Muscle of arm (tissue), 1 donor: ENCODE measurements at regions not wholly inside any gene's neighbourhood (a gene's known extent, or its start where the extent isn't known, plus 50 kb on each side); places are given as distances from the start of the nearest gene placed in this dataset.
"Not testable (repeated sequence)": the region's sequence is repeated elsewhere in the genome, so short reads cannot be mapped to it uniquely, and the experiment has no call there.

Experiments
- DNase-seq: peaks from one replicate; pipeline ENCODE4 v3.0.0-alpha.2; 2013

DNA sequence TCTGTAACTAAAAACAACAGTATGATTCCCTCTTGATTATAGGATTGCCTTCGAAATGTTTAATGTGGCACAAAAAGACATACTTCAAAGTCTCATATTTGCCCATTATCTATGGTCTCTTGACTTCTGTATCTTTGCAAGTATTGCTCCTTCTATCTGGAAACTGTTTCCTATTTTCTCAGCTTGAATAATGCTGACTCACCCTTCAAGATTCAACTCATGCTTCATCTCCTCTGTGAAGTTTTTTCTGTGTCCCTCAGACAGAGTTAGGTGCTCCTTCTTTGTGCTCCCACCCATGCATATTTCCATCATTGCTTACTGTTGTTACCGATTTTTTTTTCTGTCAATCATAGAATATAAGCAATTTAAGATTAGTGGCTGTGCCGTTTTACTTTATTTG lies 192.8 kb upstream of the ROBO1 start:
- no peak for DNase-seq

DNA sequence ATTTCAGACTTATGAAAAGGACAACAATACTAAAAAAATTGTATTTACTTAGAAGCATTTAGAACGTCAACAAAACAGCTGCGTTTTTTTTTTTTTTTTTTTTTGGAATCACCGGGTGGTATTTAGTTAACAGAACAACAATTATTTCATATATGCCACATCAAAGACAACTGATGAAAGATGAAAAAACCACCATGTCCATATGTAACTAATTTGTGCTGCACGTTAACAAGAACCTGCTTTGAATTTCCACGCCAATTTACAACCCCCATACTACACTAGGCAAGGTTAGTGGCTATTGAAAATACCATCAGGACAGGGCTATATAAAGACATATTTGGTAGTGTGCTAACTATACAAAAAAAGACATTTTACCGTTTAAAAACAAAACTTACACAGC lies 189.3 kb upstream of the ROBO1 start:
- DNase-seq = no peak

DNA sequence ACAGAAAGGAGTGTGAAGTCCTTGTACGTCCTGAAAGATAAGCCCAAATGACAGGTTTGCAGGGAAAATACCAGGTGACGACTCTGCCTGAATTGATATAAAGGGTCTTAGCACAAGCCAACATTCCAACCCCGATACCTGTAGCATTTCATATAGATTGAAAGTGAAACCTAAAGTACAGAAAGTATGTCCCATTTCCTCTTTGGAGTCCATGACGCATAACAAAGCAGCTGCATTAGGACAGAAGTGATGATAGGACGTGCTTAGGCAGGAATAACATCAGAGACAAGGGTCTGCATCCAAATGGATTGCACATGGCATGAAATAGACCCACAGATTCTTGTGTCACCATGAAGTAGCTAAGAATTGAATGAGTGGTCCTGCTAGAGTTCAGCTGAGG lies 187.0 kb upstream of the ROBO1 start:
- DNase-seq = no peak

DNA sequence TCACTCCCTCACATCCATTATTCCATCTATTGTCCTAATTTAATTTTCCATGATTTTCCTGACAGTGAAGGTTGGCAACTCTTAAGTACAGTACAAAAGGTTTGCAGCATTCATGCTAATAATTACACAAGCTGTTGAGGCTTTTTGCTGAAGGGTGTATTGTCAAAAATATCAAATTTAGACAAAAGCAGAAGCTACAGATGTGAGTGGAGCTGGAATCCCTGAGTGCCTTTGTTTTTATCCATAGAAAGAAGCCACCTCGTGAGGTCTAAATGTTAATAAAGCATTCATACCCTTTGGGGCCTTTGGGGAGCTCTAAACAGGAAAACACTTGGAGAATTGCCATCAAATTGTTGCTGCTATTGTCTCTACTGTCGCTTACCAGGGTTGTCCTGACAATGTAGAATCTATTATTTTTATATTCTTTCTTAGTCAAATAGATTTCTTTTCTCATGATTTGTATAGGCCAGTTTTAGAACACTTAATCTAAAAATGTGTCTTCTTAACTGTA lies 185.8 kb upstream of the ROBO1 start:
- DNase-seq = no peak

DNA sequence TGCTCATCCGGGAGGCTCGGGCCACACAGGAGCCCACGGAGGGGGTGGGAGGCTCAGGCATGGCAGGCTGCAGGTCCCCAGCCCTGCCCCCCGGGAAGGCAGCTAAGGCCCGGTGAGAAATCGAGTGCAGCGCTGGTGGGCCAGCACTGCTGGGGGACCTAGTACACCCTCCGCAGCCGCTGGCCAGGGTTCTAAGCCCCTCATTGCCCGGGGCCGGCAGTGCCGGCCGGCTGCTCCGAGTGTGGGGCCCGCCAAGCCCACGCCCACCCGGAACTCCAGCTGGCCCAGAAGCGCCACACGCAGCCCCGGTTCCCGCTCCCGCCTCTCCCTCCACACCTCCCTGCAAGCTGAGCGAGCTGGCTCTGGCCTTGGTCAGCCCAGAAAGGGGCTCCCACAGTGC lies 183.6 kb upstream of the ROBO1 start:
- not testable (repeated sequence) for DNase-seq

DNA sequence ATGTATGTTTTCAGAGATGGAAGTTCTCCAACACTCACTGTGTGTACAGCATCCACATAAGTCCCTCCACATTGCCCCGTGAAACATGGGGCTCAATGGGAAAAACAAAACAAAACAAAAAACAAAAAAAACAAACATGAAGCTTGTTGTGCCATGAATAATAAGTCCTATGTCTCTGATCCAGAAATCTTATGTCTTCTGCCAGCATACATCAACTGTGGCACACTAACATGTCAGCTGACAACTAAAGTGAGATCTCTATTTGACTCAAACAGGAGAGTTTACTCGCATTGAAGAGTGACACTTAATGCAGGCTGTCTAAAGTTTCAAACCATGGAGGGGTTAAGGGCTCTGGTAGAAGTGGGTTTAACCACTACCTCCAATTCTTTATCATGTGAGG lies 180.2 kb upstream of the ROBO1 start:
- no peak for DNase-seq

- DNase-seq = no peak
Observed at GRCh38 chr3:79947469-79947868, 179.7 kb upstream of the ROBO1 start.

- DNase-seq = no peak
Observed at GRCh38 chr3:79937567-79937966, 169.8 kb upstream of the ROBO1 start.

DNA sequence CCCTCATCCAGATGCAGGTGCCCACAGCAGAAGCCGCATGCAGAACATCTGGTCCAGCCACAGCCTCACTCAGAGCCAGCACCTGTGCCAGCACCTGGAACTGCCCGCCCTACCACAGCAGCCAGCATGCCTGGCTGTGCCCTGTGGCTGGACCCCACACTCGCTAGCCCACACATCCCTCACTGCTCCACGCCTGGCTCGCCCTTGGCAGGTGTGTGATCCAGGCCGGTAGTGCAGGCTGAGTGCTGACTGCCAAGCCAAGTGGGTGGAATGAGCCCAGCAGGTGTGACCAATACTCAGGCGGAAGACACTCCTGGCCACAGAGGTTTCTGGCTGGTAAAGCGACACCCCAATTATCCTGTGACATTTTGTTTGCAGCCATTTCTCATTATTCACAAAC lies 162.4 kb upstream of the ROBO1 start:
- no peak for DNase-seq

DNA sequence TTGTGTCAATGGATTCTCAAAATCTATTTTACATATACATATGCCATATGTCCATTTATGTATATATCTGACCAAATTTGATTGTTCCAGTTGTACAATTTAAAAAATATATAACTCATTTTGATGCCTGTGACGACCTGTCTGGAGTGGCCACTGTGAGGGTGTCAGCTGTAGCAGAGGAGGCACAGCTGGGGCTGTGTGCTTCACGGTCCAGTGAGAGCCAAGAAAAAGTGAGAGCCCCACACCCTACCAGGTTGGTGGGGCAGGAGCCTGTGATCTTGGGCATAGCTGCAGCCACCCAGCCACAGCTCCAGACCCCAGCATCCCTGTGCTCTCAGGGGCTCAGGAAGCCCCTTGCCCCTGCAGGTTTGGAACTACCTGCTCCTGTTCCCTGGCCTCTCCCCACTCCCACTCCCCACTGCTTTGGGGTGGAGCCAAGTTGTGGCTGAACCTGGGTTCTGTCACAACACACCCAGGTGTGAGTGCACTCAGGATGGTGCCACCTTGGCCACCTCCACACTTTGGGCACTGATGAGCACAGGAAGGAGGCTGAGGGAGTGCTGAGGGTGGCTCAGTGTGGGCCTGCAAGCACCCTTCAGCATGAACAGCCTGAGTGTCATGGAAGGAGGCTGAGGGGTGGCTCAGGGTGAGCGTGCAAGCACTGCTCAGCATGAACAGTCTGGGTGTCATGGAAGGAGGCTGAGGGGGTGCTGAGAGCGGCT lies 161.1 kb upstream of the ROBO1 start:
- no peak for DNase-seq

GRCh38 chr3:79926522-79926921 lies 158.7 kb upstream of the ROBO1 start:
- DNase-seq = no peak

DNA sequence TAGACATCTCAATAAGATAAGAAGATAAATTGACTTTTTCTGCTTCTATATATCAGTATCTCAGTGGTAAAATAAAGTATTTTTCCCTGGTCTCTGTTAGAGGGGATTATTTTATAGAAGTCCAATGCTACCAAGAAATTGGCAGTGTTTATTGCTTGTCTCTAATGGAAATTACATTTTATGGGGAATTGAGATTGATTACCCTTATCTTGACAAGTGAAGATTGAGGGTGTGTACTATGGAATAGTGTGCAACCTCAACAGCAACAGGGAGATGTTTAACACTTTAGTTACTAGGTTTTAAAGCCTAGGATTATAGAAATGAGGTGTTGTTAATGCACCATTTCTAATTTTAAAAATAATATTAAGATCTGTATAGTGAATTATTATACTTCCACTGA lies 154.8 kb upstream of the ROBO1 start:
- no peak for DNase-seq

DNA sequence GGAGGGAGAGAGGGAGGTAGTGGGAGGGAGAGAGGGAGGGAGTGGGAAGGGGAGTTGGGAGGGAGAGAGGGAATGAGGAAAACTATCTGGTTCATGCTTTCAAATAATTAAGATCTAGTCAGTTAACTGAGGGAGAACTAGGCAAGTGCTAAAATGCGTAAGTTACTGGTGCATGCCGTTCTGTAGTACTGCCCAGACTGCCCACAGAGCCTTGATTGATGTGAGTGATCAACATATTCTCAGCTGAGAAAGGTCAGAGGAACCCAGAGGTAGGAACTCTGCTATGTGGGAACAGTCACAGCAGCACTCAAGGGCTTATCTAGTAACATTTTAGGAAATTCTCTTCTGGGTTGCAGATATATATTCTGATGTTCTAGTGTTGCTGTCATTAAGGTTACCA lies 149.8 kb upstream of the ROBO1 start:
- DNase-seq = no peak

- no peak for DNase-seq
Observed at GRCh38 chr3:79910337-79910736, 142.5 kb upstream of the ROBO1 start.

GRCh38 chr3:79906106-79906505 lies 138.3 kb upstream of the ROBO1 start:
- DNase-seq = no peak

DNA sequence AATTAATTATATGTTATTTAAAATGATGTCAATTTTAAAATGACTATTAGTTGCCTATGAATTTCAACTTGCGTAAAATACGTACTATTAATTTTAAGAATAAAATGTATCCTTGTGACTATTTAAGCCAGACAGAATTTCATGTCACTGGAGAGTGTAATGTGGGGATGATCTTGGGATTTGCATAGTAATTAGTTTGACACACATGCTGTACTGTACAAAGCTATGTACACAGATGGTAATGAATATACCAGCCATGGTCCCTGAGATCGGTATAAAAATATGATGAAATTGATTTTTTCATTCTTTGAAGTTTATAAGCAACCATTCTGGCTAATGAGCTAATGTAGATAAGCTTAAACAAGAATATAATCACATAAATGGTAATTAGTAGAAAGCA lies 134.4 kb upstream of the ROBO1 start:
- no peak for DNase-seq

GRCh38 chr3:79898907-79899306 lies 131.1 kb upstream of the ROBO1 start:
- DNase-seq = no peak

GRCh38 chr3:79896086-79896485 lies 128.3 kb upstream of the ROBO1 start:
- no peak for DNase-seq

- DNase-seq = no peak
Observed at GRCh38 chr3:79887213-79887612, 119.4 kb upstream of the ROBO1 start.

DNA sequence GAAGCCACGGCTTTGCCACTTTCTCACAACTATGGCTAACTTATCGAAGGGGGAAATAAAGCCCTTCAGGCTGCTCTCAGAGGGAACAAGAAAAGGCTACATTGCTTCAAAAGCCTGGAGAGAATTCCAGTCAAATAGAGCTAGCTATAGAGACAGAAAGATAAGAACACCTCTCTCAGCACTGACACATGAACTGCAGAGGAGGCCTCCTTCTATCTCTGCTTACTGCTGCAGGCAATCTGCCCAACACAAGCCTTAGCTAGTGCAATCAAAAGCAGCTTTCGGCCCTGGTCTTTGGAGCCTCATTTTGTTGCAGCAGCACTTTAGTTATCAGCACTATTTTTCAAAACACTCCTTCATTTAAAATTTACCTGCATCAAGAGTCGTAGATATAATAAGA lies 118.4 kb upstream of the ROBO1 start:
- DNase-seq = no peak

DNA sequence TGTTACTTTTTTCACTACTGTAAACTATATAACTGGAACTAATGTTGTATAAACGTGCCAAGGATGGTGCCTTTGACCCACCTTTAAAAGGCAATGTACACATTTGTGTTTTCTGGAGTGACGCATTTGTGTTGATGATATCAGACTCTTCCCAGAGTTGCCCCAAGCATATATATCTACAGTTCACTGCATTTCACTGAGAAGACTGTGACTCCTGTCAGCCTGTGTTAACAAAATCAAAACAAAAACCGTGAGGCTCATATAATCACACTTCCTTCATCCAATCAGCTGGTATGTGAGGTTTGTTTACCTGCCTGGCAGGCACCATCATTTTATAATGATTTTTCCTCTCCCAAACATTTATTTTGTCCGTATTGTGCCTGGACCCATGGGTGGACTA lies 117.6 kb upstream of the ROBO1 start:
- DNase-seq = no peak

GRCh38 chr3:79884354-79884753 lies 116.6 kb upstream of the ROBO1 start:
- no peak for DNase-seq

DNA sequence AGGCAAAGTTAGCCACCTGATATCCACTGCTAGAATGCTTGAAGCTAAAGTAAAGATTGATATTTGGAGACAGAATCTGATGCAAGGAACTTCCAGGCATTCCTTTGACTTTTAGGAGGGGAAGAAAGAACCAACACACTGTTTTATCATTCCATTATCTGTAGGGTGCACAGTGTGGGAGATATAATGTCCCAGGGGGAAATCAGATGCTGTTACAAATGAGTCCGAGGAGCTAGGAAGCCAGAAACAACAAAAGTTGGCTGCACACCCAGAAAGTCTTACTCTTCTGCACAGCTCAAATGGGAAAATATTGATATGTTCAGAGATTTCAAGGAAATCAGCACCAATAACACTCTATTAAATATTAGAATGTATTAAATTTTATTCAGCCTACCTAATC lies 113.6 kb upstream of the ROBO1 start:
- DNase-seq = no peak

GRCh38 chr3:79878708-79879107 lies 110.9 kb upstream of the ROBO1 start:
- no peak for DNase-seq
